ENCODE measurements at regions not wholly inside any gene's neighbourhood (a gene's known extent, or its start where the extent isn't known, plus 50 kb on each side); places are given as distances from the start of the nearest gene placed in this dataset.
"Not testable (repeated sequence)": the region's sequence is repeated elsewhere in the genome, so short reads cannot be mapped to it uniquely, and the experiment has no call there.

- H3K36me3 ChIP-seq (ENCODE audit: control insufficient read depth, insufficient read depth, low read length) = no peaks in the 10 kb centered on the region
- no peak overlapping the region for H3K4me3 ChIP-seq (ENCODE audit: low read length)
- Mint-ChIP-seq H3K4me3 (no peak overlapping the region), H3K27me3 (ENCODE audit: insufficient read depth) (no peaks in the 10 kb centered on the region), H3K27ac (no peak overlapping the region), H3K4me1 (peaks cover 19% of the 10 kb centered on the region), H3K9me3 (no peaks in the 10 kb centered on the region), H3K36me3 (ENCODE audit: low read depth) (no peaks in the 10 kb centered on the region)
- H3K27me3 ChIP-seq (ENCODE audit: control insufficient read depth, insufficient read depth, low read length, poor library complexity, severe bottlenecking) = no peaks in the 10 kb centered on the region
- H3K4me1 ChIP-seq (ENCODE audit: control insufficient read depth, insufficient read depth, low read length) = peaks cover 10% of the 10 kb centered on the region
- TF ChIP-seq CTCF (conservative IDR thresholded peaks at IDR 0.05) = no peak
- no peaks in the 10 kb centered on the region for H3K9me3 ChIP-seq (ENCODE audit: control insufficient read depth, low read length)
- no peak overlapping the region for H3K9ac ChIP-seq (ENCODE audit: extremely low read depth, low read length, poor library complexity, severe bottlenecking)
- WGBS, 2 experiments (ENCODE audit: insufficient coverage in 1 of 2, insufficient read length in 1 of 2) = 94% methylated on average over 2 of the region's 2 CpGs
- no peak overlapping the region for H3K27ac ChIP-seq (ENCODE audit: low read depth, low read length)
- no peak for DNase-seq
Measured at GRCh38 chr10:120105001-120105400, 212.5 kb downstream of the SEC23IP start.

- no peak overlapping the region for H3K4me3 ChIP-seq (ENCODE audit: low read length)
- H3K9me3 ChIP-seq (ENCODE audit: control insufficient read depth, low read length) = no peaks in the 10 kb centered on the region
- Mint-ChIP-seq H3K4me3 (no peak overlapping the region), H3K27ac (no peak overlapping the region), H3K9me3 (no peaks in the 10 kb centered on the region), H3K36me3 (ENCODE audit: low read depth) (no peaks in the 10 kb centered on the region), H3K27me3 (ENCODE audit: insufficient read depth) (no peaks in the 10 kb centered on the region), H3K4me1 (peaks cover 16% of the 10 kb centered on the region)
- H3K9ac ChIP-seq (ENCODE audit: extremely low read depth, low read length, poor library complexity, severe bottlenecking) = no peak overlapping the region
- H3K27me3 ChIP-seq (ENCODE audit: control insufficient read depth, insufficient read depth, low read length, poor library complexity, severe bottlenecking) = no peaks in the 10 kb centered on the region
- H3K4me1 ChIP-seq (ENCODE audit: control insufficient read depth, insufficient read depth, low read length) = peaks cover 10% of the 10 kb centered on the region
- WGBS, 2 experiments (ENCODE audit: insufficient coverage in 1 of 2, insufficient read length in 1 of 2) = 87% methylated on average over 1 of the region's 1 CpG; no CpG with 5 or more reads in 1 of the 2 experiments
- DNase-seq = no peak
- H3K27ac ChIP-seq (ENCODE audit: low read depth, low read length) = no peak overlapping the region
- no peak for TF ChIP-seq CTCF (conservative IDR thresholded peaks at IDR 0.05)
- H3K36me3 ChIP-seq (ENCODE audit: control insufficient read depth, insufficient read depth, low read length) = no peaks in the 10 kb centered on the region
Measured at GRCh38 chr10:120105492-120105891, 213.0 kb downstream of the SEC23IP start.

GRCh38 chr10:120108916-120109315 is 216.4 kb downstream of the SEC23IP start:
- Mint-ChIP-seq H3K4me3 (no peak overlapping the region), H3K36me3 (ENCODE audit: low read depth) (no peaks in the 10 kb centered on the region), H3K27me3 (ENCODE audit: insufficient read depth) (no peaks in the 10 kb centered on the region), H3K9me3 (no peaks in the 10 kb centered on the region), H3K4me1 (peaks cover 7% of the 10 kb centered on the region), H3K27ac (no peak overlapping the region)
- Histone ChIP-seq H3K4me1 (ENCODE audit: control insufficient read depth, insufficient read depth, low read length) (no peaks in the 10 kb centered on the region), H3K4me3 (ENCODE audit: low read length) (no peak overlapping the region), H3K9me3 (ENCODE audit: control insufficient read depth, low read length) (no peaks in the 10 kb centered on the region), H3K27ac (ENCODE audit: low read depth, low read length) (no peak overlapping the region), H3K36me3 (ENCODE audit: control insufficient read depth, insufficient read depth, low read length) (no peaks in the 10 kb centered on the region), H3K27me3 (ENCODE audit: control insufficient read depth, insufficient read depth, low read length, poor library complexity, severe bottlenecking) (no peaks in the 10 kb centered on the region), H3K9ac (ENCODE audit: extremely low read depth, low read length, poor library complexity, severe bottlenecking) (no peak overlapping the region)
- DNase-seq = no peak
- TF ChIP-seq CTCF (conservative IDR thresholded peaks at IDR 0.05) = no peak
- 93 to 100% methylated on average over 1 to 3 of the region's 3 CpGs for WGBS, 2 experiments (ENCODE audit: insufficient coverage in 1 of 2, insufficient read length in 1 of 2)

GRCh38 chr10:120109725-120110124 is 217.2 kb downstream of the SEC23IP start:
- H3K4me1 ChIP-seq (ENCODE audit: control insufficient read depth, insufficient read depth, low read length); H3K4me1 Mint-ChIP-seq; H3K27me3 Mint-ChIP-seq (ENCODE audit: insufficient read depth); H3K4me3 Mint-ChIP-seq; H3K9ac ChIP-seq (ENCODE audit: extremely low read depth, low read length, poor library complexity, severe bottlenecking); H3K4me3 ChIP-seq (ENCODE audit: low read length); H3K27ac ChIP-seq (ENCODE audit: low read depth, low read length); H3K27me3 ChIP-seq (ENCODE audit: control insufficient read depth, insufficient read depth, low read length, poor library complexity, severe bottlenecking); H3K36me3 Mint-ChIP-seq (ENCODE audit: low read depth); H3K36me3 ChIP-seq (ENCODE audit: control insufficient read depth, insufficient read depth, low read length); H3K9me3 Mint-ChIP-seq; H3K9me3 ChIP-seq (ENCODE audit: control insufficient read depth, low read length); DNase-seq; H3K27ac Mint-ChIP-seq: not testable (repeated sequence)
- WGBS, 2 experiments (ENCODE audit: insufficient coverage in 1 of 2, insufficient read length in 1 of 2) = 100% methylated on average over 1 of the region's 4 CpGs; no CpG with 5 or more reads in 1 of the 2 experiments
